H9 (cell line): ENCODE measurements at regions not wholly inside any gene's neighbourhood (a gene's known extent, or its start where the extent isn't known, plus 50 kb on each side); places are given as distances from the start of the nearest gene placed in this dataset.
"Not testable (repeated sequence)": the region's sequence is repeated elsewhere in the genome, so short reads cannot be mapped to it uniquely, and the experiment has no call there.

ENCODE experiments used
- DNase-seq: peaks from one replicate; pipeline ENCODE4 v3.0.0-alpha.2; 2017
- H2AFZ ChIP-seq: one replicate; pipeline ENCODE4 v1.6.1; 2013; ENCODE audit warnings: mild to moderate bottlenecking, low read length, control low read depth, moderate library complexity
- H2AK5ac ChIP-seq: 2 replicates; pipeline ENCODE4 v1.6.1; 2013; ENCODE audit warnings: low read length, control low read depth, mixed read lengths; ENCODE audit not compliant: insufficient read length
- H2BK120ac ChIP-seq: one replicate; pipeline ENCODE4 v1.6.1; 2013; ENCODE audit warnings: low read depth, mild to moderate bottlenecking, low read length, control low read depth, inconsistent platforms; ENCODE audit not compliant: poor library complexity, severe bottlenecking
- H2BK12ac ChIP-seq: 2 replicates; pipeline ENCODE4 v1.6.1; 2013; ENCODE audit warnings: low read length, control low read depth, mixed read lengths, low read depth; ENCODE audit not compliant: insufficient read length
- H2BK15ac ChIP-seq: 2 replicates; pipeline ENCODE4 v1.6.1; 2013; ENCODE audit warnings: low read depth, low read length, control low read depth
- H2BK20ac ChIP-seq: one replicate; pipeline ENCODE4 v1.6.1; 2013; ENCODE audit warnings: low read depth, mild to moderate bottlenecking, low read length, control low read depth, inconsistent platforms; ENCODE audit not compliant: poor library complexity, severe bottlenecking
- H2BK5ac ChIP-seq: 2 replicates; pipeline ENCODE4 v1.6.1; 2013; ENCODE audit warnings: low read length, control low read depth, mixed read lengths; ENCODE audit not compliant: insufficient read length
- H3K14ac ChIP-seq: 2 replicates; pipeline ENCODE4 v1.6.1; 2013; ENCODE audit warnings: low read length, control low read depth; ENCODE audit not compliant: insufficient read depth
- H3K18ac ChIP-seq: 2 replicates; pipeline ENCODE4 v1.6.1; 2013; ENCODE audit warnings: low read depth, mild to moderate bottlenecking, mixed read lengths, low read length, control low read depth; ENCODE audit not compliant: insufficient read length
- H3K23ac ChIP-seq: 2 replicates; pipeline ENCODE4 v1.6.1; 2013; ENCODE audit warnings: low read length, control low read depth, mixed read lengths, low read depth; ENCODE audit not compliant: insufficient read length
- H3K23me2 ChIP-seq: 2 replicates; pipeline ENCODE4 v1.6.1; 2013; ENCODE audit warnings: low read depth, mild to moderate bottlenecking, mixed read lengths, low read length, control low read depth; ENCODE audit not compliant: insufficient read length, poor library complexity, severe bottlenecking
- H3K27ac ChIP-seq: 2 replicates; pipeline ENCODE4 v1.5.1; 2013; ENCODE audit warnings: low read length, control low read depth, mixed read lengths, low read depth; ENCODE audit not compliant: insufficient read length
- H3K27me3 ChIP-seq: 2 replicates; pipeline ENCODE4 v1.6.1; 2013; ENCODE audit warnings: low read length, control low read depth, inconsistent platforms; ENCODE audit not compliant: insufficient read depth
- H3K4ac ChIP-seq: 2 replicates; pipeline ENCODE4 v1.6.1; 2013; ENCODE audit warnings: low read depth, mild to moderate bottlenecking, control low read depth, inconsistent platforms, low read length, moderate library complexity
- H3K4me1 ChIP-seq: 2 replicates; pipeline ENCODE4 v1.6.1; 2013; ENCODE audit warnings: low read length, control low read depth, inconsistent platforms; ENCODE audit not compliant: insufficient read depth
- H3K4me2 ChIP-seq: 2 replicates; pipeline ENCODE4 v1.6.1; 2013; ENCODE audit warnings: low read length, control low read depth, mixed read lengths; ENCODE audit not compliant: insufficient read length, insufficient read depth
- H3K56ac ChIP-seq: 2 replicates; pipeline ENCODE4 v1.6.1; 2013; ENCODE audit warnings: low read depth, mild to moderate bottlenecking, mixed read lengths, low read length, control low read depth; ENCODE audit not compliant: insufficient read length
- H3K79me1 ChIP-seq: 2 replicates; pipeline ENCODE4 v1.6.1; 2013; ENCODE audit warnings: low read depth, mild to moderate bottlenecking, moderate library complexity, low read length, control low read depth, inconsistent platforms; ENCODE audit not compliant: insufficient read depth, poor library complexity, severe bottlenecking
- H3K79me2 ChIP-seq: 2 replicates; pipeline ENCODE4 v1.6.1; 2013; ENCODE audit warnings: low read length, control low read depth, inconsistent platforms; ENCODE audit not compliant: insufficient read depth
- H3K9ac ChIP-seq: 2 replicates; pipeline ENCODE4 v1.6.1; 2013; ENCODE audit warnings: low read length, control low read depth, mixed read lengths; ENCODE audit not compliant: insufficient read length; ENCODE audit errors: extremely low read depth
- H3K9me3 ChIP-seq: one replicate; pipeline ENCODE4 v1.6.1; 2013; ENCODE audit warnings: low read depth, low read length, inconsistent platforms; ENCODE audit not compliant: control insufficient read depth
- H3T11ph ChIP-seq: one replicate; pipeline ENCODE4 v1.6.1; 2013; ENCODE audit warnings: mild to moderate bottlenecking, low read length, control low read depth, inconsistent platforms
- H4K20me1 ChIP-seq: one replicate; pipeline ENCODE4 v1.6.1; 2013; ENCODE audit not compliant: control insufficient read depth, insufficient read length, insufficient read depth
- H4K5ac ChIP-seq: 2 replicates; pipeline ENCODE4 v1.6.1; 2013; ENCODE audit warnings: low read depth, mild to moderate bottlenecking, mixed read lengths, low read length, control low read depth; ENCODE audit not compliant: insufficient read length
- H4K8ac ChIP-seq: replicated peaks from 2 replicates; pipeline ENCODE4 v1.6.1; 2013; ENCODE audit warnings: low read length, control low read depth, mixed read lengths, low read depth; ENCODE audit not compliant: insufficient read length
- H4K91ac ChIP-seq: 2 replicates; pipeline ENCODE4 v1.6.1; 2013; ENCODE audit warnings: low read depth, mild to moderate bottlenecking, moderate library complexity, mixed read lengths, low read length, control low read depth; ENCODE audit not compliant: insufficient read length
- H3K27ac Mint-ChIP-seq, 3 experiments: 2 replicates in 2 of 3; 3 replicates in 1 of 3; pipeline ENCODE4 v1.8.0; 2020 to 2021; ENCODE audit warnings: mixed read lengths in 3 of 3, mild to moderate bottlenecking in 1 of 3, moderate library complexity in 1 of 3
- H3K27me3 Mint-ChIP-seq: 2 replicates; pipeline ENCODE4 v1.8.0; 2021; ENCODE audit warnings: low read depth, mild to moderate bottlenecking, moderate library complexity, mixed read lengths
- H3K36me3 Mint-ChIP-seq, 3 experiments: 2 replicates in 2 of 3; 3 replicates in 1 of 3; pipeline ENCODE4 v1.8.0; 2020 to 2021; ENCODE audit warnings: low read depth in 3 of 3, mixed read lengths in 3 of 3; ENCODE audit not compliant: insufficient read depth in 1 of 3
- H3K4me1 Mint-ChIP-seq, 2 experiments: 2 replicates each; pipeline ENCODE4 v1.8.0; 2020; ENCODE audit warnings: mixed read lengths in 2 of 2
- H3K4me3 Mint-ChIP-seq, 2 experiments: 2 replicates in 1 of 2; 3 replicates in 1 of 2; pipeline ENCODE4 v1.8.0; 2020 to 2021; ENCODE audit warnings: mild to moderate bottlenecking in 2 of 2, mixed read lengths in 2 of 2, moderate library complexity in 1 of 2
- H3K9me3 Mint-ChIP-seq, 2 experiments: 2 replicates in 1 of 2; 3 replicates in 1 of 2; pipeline ENCODE4 v1.8.0; 2020; ENCODE audit warnings: mild to moderate bottlenecking in 2 of 2, mixed read lengths in 2 of 2, moderate library complexity in 1 of 2
- CTCF ChIP-seq: fragments of 200-600 bp; sonication (generic); conservative IDR thresholded peaks from 3 replicates; pipeline ENCODE4 v1.8.0; 2021; ENCODE audit warnings: antibody characterized with exemption, mild to moderate bottlenecking
- WGBS: extraction: QIAGEN DNeasy Blood & Tissue Kit; methylation state at CpG from one replicate; pipeline ENCODE4 v1.1.7; 2013; ENCODE audit warnings: missing lambda C conversion rate, low lambda C conversion rate, mixed read lengths; ENCODE audit not compliant: insufficient read length; ENCODE audit errors: extremely low coverage; 5-methylcytosine and 5-hydroxymethylcytosine counted together

- no peaks in the 10 kb centered on the region for H3K27me3 Mint-ChIP-seq
- Histone ChIP-seq H3K23me2 (no peaks in the 10 kb centered on the region), H4K20me1 (no peaks in the 10 kb centered on the region), H2BK5ac (no peak overlapping the region), H2BK12ac (no peak overlapping the region), H3K18ac (no peak overlapping the region), H3K14ac (no peak overlapping the region), H3K79me2 (no peaks in the 10 kb centered on the region), H4K5ac (no peak overlapping the region), H3T11ph (no peak overlapping the region), H3K27ac (no peak overlapping the region), H3K4me1 (no peaks in the 10 kb centered on the region), H3K79me1 (no peaks in the 10 kb centered on the region), H2BK120ac (no peak overlapping the region), H2AFZ (no peak overlapping the region), H2BK15ac (no peak overlapping the region), H2BK20ac (no peak overlapping the region), H3K9me3 (no peaks in the 10 kb centered on the region), H3K56ac (no peak overlapping the region), H2AK5ac (no peak overlapping the region), H3K4ac (no peak overlapping the region), H3K27me3 (no peaks in the 10 kb centered on the region), H3K23ac (no peak overlapping the region), H3K4me2 (no peak overlapping the region), H4K8ac (no peak overlapping the region), H3K9ac (no peak overlapping the region), H4K91ac (no peak overlapping the region)
- H3K4me3 Mint-ChIP-seq, result no peak overlapping the region
- H3K36me3 Mint-ChIP-seq, result peaks cover 8 to 15% (median 14%) of the 10 kb centered on the region in 3 experiments; a peak in 6 of 7 replicates
- DNase-seq, result no peak
- TF ChIP-seq CTCF, result no peak
- no peaks in the 10 kb centered on the region for H3K4me1 Mint-ChIP-seq
- H3K9me3 Mint-ChIP-seq, result peaks cover 14 to 17% of the 10 kb centered on the region in 2 experiments
- WGBS, result no CpG with 5 or more reads among the region's 2 CpGs
- H3K27ac Mint-ChIP-seq, result no peak overlapping the region
These were observed 1019.4 kb downstream of the KCNMA1 start for GRCh38 chr10:76618171-76618570.

- not testable (repeated sequence) for H3K4me2 ChIP-seq, H3K18ac ChIP-seq, H3K27ac ChIP-seq, H2BK15ac ChIP-seq, H3K23me2 ChIP-seq, H4K91ac ChIP-seq, H3K4ac ChIP-seq, H3K27ac Mint-ChIP-seq, H3K4me1 ChIP-seq, H3K14ac ChIP-seq, H2BK5ac ChIP-seq, H4K20me1 ChIP-seq, H3K4me1 Mint-ChIP-seq, H3K27me3 Mint-ChIP-seq, H3K4me3 Mint-ChIP-seq, H2AK5ac ChIP-seq, H2BK120ac ChIP-seq, H4K8ac ChIP-seq, H2BK20ac ChIP-seq, H3K56ac ChIP-seq, H3K27me3 ChIP-seq, H3K9me3 ChIP-seq, H4K5ac ChIP-seq, H3K79me2 ChIP-seq, H2AFZ ChIP-seq, H3K23ac ChIP-seq, H3T11ph ChIP-seq, H3K79me1 ChIP-seq, H3K9ac ChIP-seq, H2BK12ac ChIP-seq, DNase-seq
- peaks cover 8 to 17% (median 15%) of the 10 kb centered on the region in 3 experiments; a peak in 6 of 7 replicates for H3K36me3 Mint-ChIP-seq
- H3K9me3 Mint-ChIP-seq, result peaks cover 18 to 22% of the 10 kb centered on the region in 2 experiments
These were observed 1020.9 kb downstream of the KCNMA1 start for GRCh38 chr10:76616666-76617065.
